ENCODE measurements at regions not wholly inside any gene's neighbourhood (a gene's known extent, or its start where the extent isn't known, plus 50 kb on each side); places are given as distances from the start of the nearest gene placed in this dataset.

GRCh38 chr3:106805625-106806024 lies 571.6 kb upstream of the CCDC54 start:
- no peak for DNase-seq

DNA sequence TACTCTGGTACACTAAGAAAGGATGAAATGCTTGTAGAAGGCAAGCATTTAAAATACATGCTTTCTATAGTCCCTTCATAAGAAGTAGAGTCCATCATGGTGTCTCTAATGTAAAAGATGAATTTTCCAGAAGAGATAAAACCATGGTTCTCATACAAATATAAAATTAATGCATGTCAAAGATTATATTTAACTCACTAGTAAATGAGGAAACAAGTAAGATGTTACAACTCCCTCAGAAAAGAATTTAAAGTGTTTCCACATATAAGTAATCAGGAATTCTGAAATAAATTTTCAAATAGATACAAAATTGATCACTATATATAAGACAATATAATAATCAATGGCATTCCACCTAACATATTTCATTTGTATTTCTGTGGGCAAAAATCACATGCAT lies 570.3 kb upstream of the CCDC54 start:
- no peak for DNase-seq

DNA sequence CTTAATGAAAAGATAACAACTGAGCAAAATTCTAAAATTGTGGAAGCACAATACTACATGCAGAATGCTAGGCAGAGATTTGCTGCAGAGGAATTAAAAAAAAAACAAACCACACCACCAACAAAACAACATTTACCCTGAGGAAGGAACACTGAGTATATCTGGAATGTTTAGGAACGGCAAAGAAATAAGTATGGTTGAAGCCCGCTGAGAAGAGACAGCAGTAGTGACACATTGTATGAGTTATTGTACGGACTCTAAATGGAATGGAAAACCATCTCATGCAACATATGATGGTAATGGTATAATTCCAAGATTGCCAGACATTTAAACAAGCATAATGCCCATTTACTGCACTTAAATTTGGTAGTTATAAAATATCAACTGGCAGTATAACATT lies 568.2 kb upstream of the CCDC54 start:
- DNase-seq: no peak

- peak; percentile 2 for DNase-seq
Measured at GRCh38 chr3:106809623-106810299, 567.5 kb upstream of the CCDC54 start.

- no peak for DNase-seq
Measured at GRCh38 chr3:106810300-106810875, 566.9 kb upstream of the CCDC54 start.

- no peak for DNase-seq
Measured at GRCh38 chr3:106811376-106811775, 565.9 kb upstream of the CCDC54 start.

GRCh38 chr3:106813742-106814141 lies 563.5 kb upstream of the CCDC54 start:
- no peak for DNase-seq

DNA sequence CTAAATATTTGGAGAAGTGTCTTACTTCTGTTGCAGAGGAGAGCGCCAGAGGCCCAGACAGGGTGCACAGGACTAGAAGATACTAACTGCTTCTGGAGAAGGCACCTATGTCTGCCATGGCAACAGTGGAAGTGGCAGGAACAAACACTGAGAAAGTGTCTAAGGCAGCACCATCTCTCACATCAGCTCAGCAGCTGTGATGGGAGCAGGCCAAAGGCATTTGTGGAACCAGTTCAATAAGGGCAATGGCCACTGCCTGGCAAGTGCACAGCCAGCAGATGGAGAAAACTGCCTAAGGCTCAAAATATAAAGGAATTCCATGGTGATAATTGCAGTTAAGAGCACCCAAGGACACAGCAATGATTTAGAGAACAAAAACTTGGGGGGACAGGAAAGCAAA lies 563.0 kb upstream of the CCDC54 start:
- no peak for DNase-seq

GRCh38 chr3:106816838-106817237 lies 560.4 kb upstream of the CCDC54 start:
- no peak for DNase-seq

DNA sequence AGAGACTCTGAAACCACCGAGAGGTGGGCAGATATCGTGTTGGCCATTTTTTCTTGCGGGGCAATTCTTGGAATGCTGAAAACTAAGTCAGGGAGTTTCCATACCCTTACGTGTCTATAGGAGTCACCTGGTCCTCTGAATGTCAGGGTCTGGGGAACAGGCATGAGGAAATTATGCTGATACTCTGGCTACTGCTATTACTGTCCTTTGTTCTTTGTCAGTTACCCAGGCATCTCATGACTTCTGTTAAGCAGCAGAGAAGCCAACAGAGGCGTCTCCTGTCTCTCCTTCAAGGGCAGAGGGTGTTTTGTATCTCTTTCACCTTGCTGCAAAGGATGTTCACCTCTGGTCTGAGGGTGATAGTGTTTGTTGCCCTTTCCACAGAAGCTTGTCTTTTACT lies 559.5 kb upstream of the CCDC54 start:
- no peak for DNase-seq

DNA sequence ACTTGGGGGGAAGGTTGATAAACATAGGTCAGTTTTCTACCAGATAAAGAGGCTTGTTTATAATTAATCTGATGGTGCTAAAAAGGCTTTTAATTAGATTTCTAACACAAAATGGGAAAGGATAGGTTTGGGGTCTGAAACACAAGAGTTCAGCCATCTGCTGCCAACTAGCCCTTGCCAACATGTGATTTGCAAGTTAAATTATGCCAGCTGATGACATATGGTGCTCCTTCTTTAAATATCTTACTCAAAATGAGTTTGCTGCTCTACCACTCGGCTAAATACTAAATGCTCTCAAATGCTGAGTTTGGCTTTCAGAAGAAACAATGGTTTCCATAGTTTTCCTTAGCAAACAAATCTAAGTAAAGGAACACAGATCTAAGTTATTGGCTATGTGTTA lies 557.8 kb upstream of the CCDC54 start:
- DNase-seq: no peak

DNA sequence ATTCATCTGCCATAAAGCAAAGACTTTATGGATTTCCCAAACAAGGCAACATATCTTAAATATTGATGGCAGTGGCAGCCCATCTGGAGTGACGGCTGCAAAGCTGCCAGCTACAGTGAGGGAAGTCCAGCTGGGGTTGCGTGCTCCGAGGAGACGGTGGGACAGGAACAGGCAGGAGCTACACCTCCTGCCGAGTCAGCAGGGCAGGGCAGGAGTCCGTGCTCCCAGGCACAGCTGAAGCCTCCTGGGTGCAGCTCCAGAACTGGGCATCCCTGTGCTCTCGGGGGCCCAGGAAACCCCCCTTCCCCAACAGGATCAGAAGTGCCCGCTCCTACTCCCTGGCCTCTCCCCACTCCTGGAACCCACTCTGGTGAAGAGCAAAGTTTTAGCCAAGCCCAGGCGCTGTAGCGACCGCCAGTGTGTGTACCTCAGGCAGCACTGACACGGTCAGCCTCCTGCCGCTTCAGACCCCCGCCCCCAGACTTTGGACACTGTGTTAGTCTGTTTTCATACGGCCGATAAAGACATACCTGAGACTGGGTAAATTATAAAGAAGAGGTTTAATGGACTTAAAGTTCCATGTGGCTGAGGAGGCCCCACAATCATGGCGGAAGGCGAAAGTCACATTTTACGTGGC lies 556.4 kb upstream of the CCDC54 start:
- DNase-seq: no peak

GRCh38 chr3:106821801-106822200 lies 555.4 kb upstream of the CCDC54 start:
- no peak for DNase-seq

DNA sequence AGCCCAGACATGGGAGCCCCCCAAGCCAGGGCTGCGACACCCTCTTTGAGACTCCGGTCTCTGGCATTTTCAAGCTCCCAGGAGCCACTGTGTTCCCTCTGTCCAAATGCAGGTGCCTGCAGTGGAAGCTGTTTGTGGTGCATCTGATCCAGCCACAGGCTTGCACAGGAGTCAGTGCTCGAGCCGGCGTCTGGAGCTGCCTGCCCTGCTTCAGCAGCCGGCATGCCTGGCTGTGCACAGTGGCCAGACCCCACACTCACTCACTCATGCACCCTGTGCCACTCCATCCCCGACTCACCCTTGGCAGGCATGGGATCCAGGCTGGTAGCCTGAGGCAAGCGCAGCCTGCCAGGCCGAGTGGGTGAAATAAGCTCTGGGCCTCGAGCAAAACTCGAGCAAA lies 555.0 kb upstream of the CCDC54 start:
- DNase-seq: no peak

- DNase-seq: no peak
Measured at GRCh38 chr3:106823701-106824100, 553.5 kb upstream of the CCDC54 start.

DNA sequence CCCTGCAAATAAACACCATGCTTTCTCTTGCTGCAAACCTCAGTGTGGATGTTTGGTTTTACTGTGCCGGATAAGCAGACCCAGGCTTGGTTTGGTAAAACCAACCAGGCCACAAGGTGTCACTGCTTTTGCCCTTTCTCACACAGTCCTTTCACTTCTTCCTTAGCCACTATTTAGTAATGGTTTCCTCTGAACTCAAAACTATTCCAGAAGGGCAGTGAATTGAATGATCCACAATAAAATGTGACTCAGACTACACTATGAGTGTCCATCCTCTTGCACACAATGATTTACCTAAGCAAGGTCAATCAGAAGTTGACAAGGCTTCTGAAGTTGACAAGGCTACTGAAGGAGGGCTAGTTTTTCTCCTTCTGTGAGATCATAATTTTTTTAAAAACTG lies 552.4 kb upstream of the CCDC54 start:
- no peak for DNase-seq

DNA sequence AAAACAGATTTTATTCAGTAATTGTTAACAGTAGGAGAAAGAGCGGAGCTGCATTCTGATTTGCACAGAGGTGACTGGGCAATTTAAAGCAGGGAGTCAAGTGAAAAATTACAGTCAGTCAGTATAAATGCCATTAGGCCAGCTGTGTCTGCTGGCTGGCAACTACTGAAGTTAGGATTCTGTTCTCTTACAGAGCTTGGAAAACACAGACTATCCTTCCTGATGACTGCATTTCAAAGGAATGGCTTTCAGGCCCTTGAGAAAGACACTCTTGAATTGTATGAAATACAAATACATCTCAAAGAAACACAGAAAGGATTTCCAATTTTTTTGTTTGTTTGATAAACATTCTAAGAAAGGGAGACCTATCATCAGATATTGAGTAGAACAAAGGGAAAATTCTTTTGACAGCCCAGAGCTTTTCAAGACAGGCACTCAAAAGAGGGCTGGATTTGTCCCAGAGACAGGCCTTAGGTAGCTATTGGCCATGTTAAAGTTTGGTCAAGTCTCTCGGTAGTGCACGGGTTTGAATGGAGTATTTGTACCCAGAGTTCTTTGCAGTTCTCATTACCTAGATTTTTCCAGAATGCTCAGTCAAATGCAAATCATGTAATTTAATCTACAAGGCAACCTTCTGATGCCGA lies 551.2 kb upstream of the CCDC54 start:
- DNase-seq: no peak

DNA sequence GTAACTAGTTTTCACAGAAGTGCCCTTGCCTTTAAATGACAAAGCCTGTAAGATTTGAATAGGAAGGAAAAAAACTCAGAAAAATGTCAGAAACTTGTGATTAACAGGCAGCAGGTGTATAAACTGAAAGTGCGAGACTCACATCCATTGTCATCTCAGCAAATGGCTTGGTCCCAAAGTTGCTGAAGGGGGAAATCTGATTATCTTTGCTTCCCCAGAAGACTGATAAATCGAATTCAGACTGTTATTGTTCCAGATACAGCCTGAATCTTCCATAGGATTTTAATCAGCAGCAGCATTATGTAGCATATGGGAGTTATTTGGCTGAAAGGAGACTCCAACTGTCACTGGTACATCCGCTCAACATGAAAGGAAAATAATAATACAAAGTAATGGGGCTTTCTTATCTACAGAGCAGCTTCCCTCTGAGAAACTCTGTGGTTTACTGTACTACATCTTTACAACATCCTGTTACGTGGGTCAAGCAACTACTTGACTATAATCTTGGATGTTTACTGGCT lies 550.4 kb upstream of the CCDC54 start:
- no peak for DNase-seq

- DNase-seq: no peak
Measured at GRCh38 chr3:106827515-106828213, 549.6 kb upstream of the CCDC54 start.

DNA sequence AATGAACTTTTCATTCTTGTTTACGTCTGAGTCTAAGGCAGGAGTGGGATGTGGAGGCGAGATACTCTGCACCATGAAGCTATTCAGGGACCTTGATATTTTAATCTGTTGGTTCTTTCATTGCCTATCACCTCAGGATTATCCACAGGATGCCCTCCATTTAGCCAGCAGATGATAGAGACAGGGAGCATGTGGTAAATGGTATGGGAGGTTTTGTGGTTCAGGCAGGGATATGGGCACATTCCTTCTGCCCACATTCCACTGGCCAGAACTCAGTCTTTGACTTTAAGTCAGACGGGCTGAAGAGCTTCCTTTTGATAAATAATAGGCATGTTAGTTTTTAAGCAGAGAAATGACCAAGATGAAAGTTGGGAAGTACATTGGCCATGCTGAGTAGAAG lies 548.0 kb upstream of the CCDC54 start:
- no peak for DNase-seq

- DNase-seq: no peak
Measured at GRCh38 chr3:106830334-106830733, 546.9 kb upstream of the CCDC54 start.

DNA sequence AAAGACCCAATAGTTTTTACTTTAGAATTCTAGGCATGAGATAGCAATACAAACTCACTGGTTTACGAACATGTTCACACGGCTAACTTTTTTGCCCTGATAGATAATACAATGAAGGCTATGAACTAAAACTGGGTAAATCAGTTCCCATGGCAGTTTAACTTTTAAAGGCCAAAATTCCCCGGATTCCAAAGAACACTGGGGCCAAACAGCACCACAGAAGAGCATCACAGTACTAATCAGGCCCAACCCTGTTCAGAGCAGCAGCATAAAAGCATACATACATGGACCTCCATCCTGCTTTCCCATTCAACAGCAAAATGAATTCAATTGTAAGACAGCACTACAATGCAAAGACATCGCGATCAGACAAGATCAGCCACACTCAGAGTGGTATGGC lies 540.3 kb upstream of the CCDC54 start:
- no peak for DNase-seq

DNA sequence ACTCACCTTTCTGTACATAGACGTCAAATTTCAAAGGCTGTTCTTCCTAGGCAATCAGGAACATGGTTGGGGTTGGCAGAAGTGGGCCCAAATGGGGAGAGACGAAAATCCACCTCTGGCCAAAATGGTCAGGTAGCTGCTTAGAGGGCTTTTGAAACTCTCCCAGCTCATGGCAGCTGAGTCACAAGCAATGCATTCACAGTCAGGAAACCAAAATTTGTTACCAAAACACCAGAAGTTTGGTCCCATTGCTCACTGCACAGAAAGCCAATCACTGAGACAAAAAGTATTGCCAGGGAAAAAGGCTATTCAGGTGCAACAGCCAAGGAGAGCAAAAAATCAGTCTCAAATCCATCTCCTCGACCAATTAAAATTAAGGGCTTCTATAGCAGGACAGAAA lies 539.6 kb upstream of the CCDC54 start:
- DNase-seq: no peak

All from NCI-H748 treated with DMSO at 0.1 percent for 48 hours (cell line).